ENCODE measurements at regions not wholly inside any gene's neighbourhood (a gene's known extent, or its start where the extent isn't known, plus 50 kb on each side); places are given as distances from the start of the nearest gene placed in this dataset.

- Histone ChIP-seq H3K79me2 (ENCODE audit: control insufficient read depth, insufficient read depth, low read length) (no peaks in the 10 kb centered on the region), H3K36me3 (ENCODE audit: control insufficient read depth, insufficient read depth, low read length) (no peaks in the 10 kb centered on the region), H3K4ac (ENCODE audit: low read depth, low read length) (no peak overlapping the region), H2BK15ac (replicated peaks; ENCODE audit: low read depth) (no peak overlapping the region), H2BK5ac (ENCODE audit: low read length) (no peak overlapping the region), H3K4me3 (ENCODE audit: low read length) (no peak overlapping the region), H3K27ac (ENCODE audit: low read depth, low read length) (no peak overlapping the region), H2BK120ac (ENCODE audit: low read depth, low read length) (no peak overlapping the region), H4K5ac (ENCODE audit: low read length) (no peak overlapping the region), H3K23ac (ENCODE audit: low read length) (no peak overlapping the region), H3K18ac (ENCODE audit: low read length) (no peak overlapping the region), H3K56ac (ENCODE audit: low read length) (no peak overlapping the region), H3K79me1 (ENCODE audit: low read length) (no peaks in the 10 kb centered on the region), H3K4me1 (ENCODE audit: control insufficient read depth, low read depth, low read length) (no peaks in the 10 kb centered on the region), H3K9ac (ENCODE audit: low read length) (no peak overlapping the region), H3K4me2 (ENCODE audit: low read length) (no peak overlapping the region), H2AK5ac (ENCODE audit: low read length) (no peak overlapping the region), H3K27me3 (ENCODE audit: insufficient read depth, low read length, poor library complexity) (no peaks in the 10 kb centered on the region), H4K8ac (ENCODE audit: low read depth, low read length) (no peak overlapping the region)
- no CpG with 5 or more reads among the region's 5 CpGs for WGBS (ENCODE audit: extremely low coverage, insufficient coverage, low lambda C conversion rate)
- DNase-seq, result no peak
These were observed 1478.3 kb downstream of the UQCRFS1 start for GRCh38 chr19:27734496-27735220.

- Histone ChIP-seq H3K23ac (ENCODE audit: low read length) (no peak overlapping the region), H4K5ac (ENCODE audit: low read length) (no peak overlapping the region), H3K56ac (ENCODE audit: low read length) (no peak overlapping the region), H4K8ac (ENCODE audit: low read depth, low read length) (no peak overlapping the region), H3K4me2 (ENCODE audit: low read length) (no peak overlapping the region), H3K4me1 (ENCODE audit: control insufficient read depth, low read depth, low read length) (no peaks in the 10 kb centered on the region), H3K4ac (ENCODE audit: low read depth, low read length) (no peak overlapping the region), H2BK15ac (replicated peaks; ENCODE audit: low read depth) (no peak overlapping the region), H3K27me3 (ENCODE audit: insufficient read depth, low read length, poor library complexity) (no peaks in the 10 kb centered on the region), H2BK120ac (ENCODE audit: low read depth, low read length) (no peak overlapping the region), H3K27ac (ENCODE audit: low read depth, low read length) (no peak overlapping the region), H3K79me1 (ENCODE audit: low read length) (no peaks in the 10 kb centered on the region), H2AK5ac (ENCODE audit: low read length) (no peak overlapping the region), H2BK5ac (ENCODE audit: low read length) (no peak overlapping the region), H3K4me3 (ENCODE audit: low read length) (no peak overlapping the region), H3K36me3 (ENCODE audit: control insufficient read depth, insufficient read depth, low read length) (no peaks in the 10 kb centered on the region), H3K79me2 (ENCODE audit: control insufficient read depth, insufficient read depth, low read length) (no peaks in the 10 kb centered on the region), H3K9ac (ENCODE audit: low read length) (no peak overlapping the region), H3K18ac (ENCODE audit: low read length) (no peak overlapping the region)
- no CpG with 5 or more reads among the region's 4 CpGs for WGBS (ENCODE audit: extremely low coverage, insufficient coverage, low lambda C conversion rate)
- DNase-seq, result no peak
These were observed 1479.2 kb downstream of the UQCRFS1 start for GRCh38 chr19:27733551-27734266.

DNA sequence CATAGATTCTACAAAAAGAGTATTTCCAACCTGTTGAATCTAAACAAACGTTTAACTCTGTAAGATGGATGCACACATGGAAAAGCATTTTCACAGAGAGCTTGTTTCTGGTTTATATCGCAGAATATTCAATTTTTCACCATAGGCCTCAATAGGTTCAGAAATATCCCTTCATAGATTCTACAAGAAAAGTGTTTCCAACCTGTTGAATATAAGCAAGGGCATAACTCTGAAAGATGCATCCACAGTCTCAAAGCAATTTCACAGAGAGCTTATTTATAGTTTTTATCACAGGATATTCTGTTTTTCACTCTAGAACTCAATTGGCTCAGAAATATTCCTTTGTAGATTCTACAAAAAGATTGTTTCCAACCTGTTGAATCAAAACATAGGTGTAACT is 1483.6 kb downstream of the UQCRFS1 start:
- no peaks in the 10 kb centered on the region for H3K36me3 ChIP-seq (ENCODE audit: control insufficient read depth, insufficient read depth, low read length)
- WGBS (ENCODE audit: extremely low coverage, insufficient coverage, low lambda C conversion rate), result no CpG with 5 or more reads among the region's 2 CpGs
- no peak overlapping the region for H2BK120ac ChIP-seq (ENCODE audit: low read depth, low read length)

DNA sequence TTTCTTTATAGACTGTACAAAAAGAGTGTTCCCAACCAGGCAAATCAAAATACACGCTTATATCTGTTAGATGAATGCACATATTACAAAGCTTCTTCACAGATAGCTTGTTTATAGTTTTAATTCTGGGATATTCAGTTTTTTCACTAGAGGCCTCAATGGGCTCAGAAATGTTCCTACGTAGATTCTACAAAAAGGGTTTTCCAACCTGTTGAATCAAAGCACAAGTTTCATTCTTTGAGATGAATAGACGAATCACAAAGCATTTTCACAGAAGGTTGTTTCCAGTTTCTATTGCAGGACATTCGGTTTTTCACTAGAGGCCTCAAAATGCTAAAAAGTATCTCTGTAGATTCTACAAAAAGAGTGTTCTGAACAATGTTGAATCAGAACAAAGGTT is 1490.3 kb downstream of the UQCRFS1 start:
- H3K4me1 ChIP-seq (ENCODE audit: control insufficient read depth, low read depth, low read length), result no peaks in the 10 kb centered on the region
- no peak overlapping the region for H2BK120ac ChIP-seq (ENCODE audit: low read depth, low read length)
- H3K56ac ChIP-seq (ENCODE audit: low read length), result no peak overlapping the region
- no peak overlapping the region for H4K8ac ChIP-seq (ENCODE audit: low read depth, low read length)
- no peaks in the 10 kb centered on the region for H3K79me1 ChIP-seq (ENCODE audit: low read length)
- H3K79me2 ChIP-seq (ENCODE audit: control insufficient read depth, insufficient read depth, low read length), result no peaks in the 10 kb centered on the region
- H3K36me3 ChIP-seq (ENCODE audit: control insufficient read depth, insufficient read depth, low read length), result no peaks in the 10 kb centered on the region
- H3K4me2 ChIP-seq (ENCODE audit: low read length), result no peak overlapping the region
- no peak overlapping the region for H2BK5ac ChIP-seq (ENCODE audit: low read length)
- no peaks in the 10 kb centered on the region for H3K27me3 ChIP-seq (ENCODE audit: insufficient read depth, low read length, poor library complexity)
- no peak overlapping the region for H4K5ac ChIP-seq (ENCODE audit: low read length)
- no peak overlapping the region for H3K9ac ChIP-seq (ENCODE audit: low read length)
- DNase-seq, result no peak
- no peak overlapping the region for H3K23ac ChIP-seq (ENCODE audit: low read length)
- no peak overlapping the region for H3K4me3 ChIP-seq (ENCODE audit: low read length)
- H3K4ac ChIP-seq (ENCODE audit: low read depth, low read length), result no peak overlapping the region
- no CpG with 5 or more reads among the region's 4 CpGs for WGBS (ENCODE audit: extremely low coverage, insufficient coverage, low lambda C conversion rate)
- no peak overlapping the region for H3K27ac ChIP-seq (ENCODE audit: low read depth, low read length)
- H2AK5ac ChIP-seq (ENCODE audit: low read length), result no peak overlapping the region
- no peak overlapping the region for H3K18ac ChIP-seq (ENCODE audit: low read length)
- H2BK15ac ChIP-seq (replicated peaks; ENCODE audit: low read depth), result no peak overlapping the region

More for the DNA sequence above, 1483.6 kb downstream of the UQCRFS1 start:
- Histone ChIP-seq H3K27ac (ENCODE audit: low read depth, low read length) (no peak overlapping the region), H3K18ac (ENCODE audit: low read length) (no peak overlapping the region), H3K23ac (ENCODE audit: low read length) (no peak overlapping the region), H2BK15ac (replicated peaks; ENCODE audit: low read depth) (no peak overlapping the region), H3K56ac (ENCODE audit: low read length) (no peak overlapping the region), H3K4me1 (ENCODE audit: control insufficient read depth, low read depth, low read length) (no peaks in the 10 kb centered on the region), H2BK5ac (ENCODE audit: low read length) (no peak overlapping the region), H3K27me3 (ENCODE audit: insufficient read depth, low read length, poor library complexity) (no peaks in the 10 kb centered on the region), H3K9ac (ENCODE audit: low read length) (no peak overlapping the region), H3K4me2 (ENCODE audit: low read length) (no peak overlapping the region), H3K79me2 (ENCODE audit: control insufficient read depth, insufficient read depth, low read length) (no peaks in the 10 kb centered on the region), H3K4me3 (ENCODE audit: low read length) (no peak overlapping the region), H3K4ac (ENCODE audit: low read depth, low read length) (no peak overlapping the region), H2AK5ac (ENCODE audit: low read length) (no peak overlapping the region), H4K8ac (ENCODE audit: low read depth, low read length) (no peak overlapping the region), H4K5ac (ENCODE audit: low read length) (no peak overlapping the region), H3K79me1 (ENCODE audit: low read length) (no peaks in the 10 kb centered on the region)
- DNase-seq, result no peak

DNA sequence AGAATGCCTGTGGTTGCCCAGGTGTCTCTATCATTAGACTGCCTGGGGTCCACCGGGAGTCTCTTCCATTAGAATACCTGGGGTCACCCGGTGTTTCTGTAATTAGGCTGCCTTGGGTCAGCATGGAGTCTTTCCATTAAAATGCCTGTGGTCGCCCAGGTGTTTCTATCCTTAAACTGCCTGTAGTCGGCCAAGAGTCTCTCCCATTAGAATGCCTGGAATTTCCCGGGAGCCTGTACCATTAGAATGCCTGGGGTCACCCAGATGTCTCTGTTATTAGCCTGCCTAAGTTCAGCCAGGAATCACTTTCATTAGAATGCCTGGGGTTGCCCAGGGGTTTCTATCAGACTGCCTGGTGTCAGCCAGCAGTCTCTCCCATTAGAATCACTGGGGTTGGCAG is 1492.8 kb downstream of the UQCRFS1 start:
- no CpG with 5 or more reads among the region's 5 CpGs for WGBS (ENCODE audit: extremely low coverage, insufficient coverage, low lambda C conversion rate)
- no peak overlapping the region for H3K23ac ChIP-seq (ENCODE audit: low read length)

More for the DNA sequence above, 1492.8 kb downstream of the UQCRFS1 start:
- Histone ChIP-seq H3K4ac (ENCODE audit: low read depth, low read length) (no peak overlapping the region), H2BK15ac (replicated peaks; ENCODE audit: low read depth) (no peak overlapping the region), H4K8ac (ENCODE audit: low read depth, low read length) (no peak overlapping the region), H3K9ac (ENCODE audit: low read length) (no peak overlapping the region), H3K4me1 (ENCODE audit: control insufficient read depth, low read depth, low read length) (no peaks in the 10 kb centered on the region), H3K18ac (ENCODE audit: low read length) (no peak overlapping the region), H3K4me2 (ENCODE audit: low read length) (no peak overlapping the region), H3K4me3 (ENCODE audit: low read length) (no peak overlapping the region), H3K36me3 (ENCODE audit: control insufficient read depth, insufficient read depth, low read length) (no peaks in the 10 kb centered on the region), H3K56ac (ENCODE audit: low read length) (no peak overlapping the region), H3K79me2 (ENCODE audit: control insufficient read depth, insufficient read depth, low read length) (no peaks in the 10 kb centered on the region), H2AK5ac (ENCODE audit: low read length) (no peak overlapping the region), H3K79me1 (ENCODE audit: low read length) (no peaks in the 10 kb centered on the region), H2BK5ac (ENCODE audit: low read length) (no peak overlapping the region), H4K5ac (ENCODE audit: low read length) (no peak overlapping the region), H2BK120ac (ENCODE audit: low read depth, low read length) (no peak overlapping the region), H3K27ac (ENCODE audit: low read depth, low read length) (no peak overlapping the region), H3K27me3 (ENCODE audit: insufficient read depth, low read length, poor library complexity) (no peaks in the 10 kb centered on the region)
- no peak for DNase-seq

Data from mesendoderm (in vitro differentiated cells).